ENCODE measurements at regions not wholly inside any gene's neighbourhood (a gene's known extent, or its start where the extent isn't known, plus 50 kb on each side); places are given as distances from the start of the nearest gene placed in this dataset.
"Not testable (repeated sequence)": the region's sequence is repeated elsewhere in the genome, so short reads cannot be mapped to it uniquely, and the experiment has no call there.

DNA sequence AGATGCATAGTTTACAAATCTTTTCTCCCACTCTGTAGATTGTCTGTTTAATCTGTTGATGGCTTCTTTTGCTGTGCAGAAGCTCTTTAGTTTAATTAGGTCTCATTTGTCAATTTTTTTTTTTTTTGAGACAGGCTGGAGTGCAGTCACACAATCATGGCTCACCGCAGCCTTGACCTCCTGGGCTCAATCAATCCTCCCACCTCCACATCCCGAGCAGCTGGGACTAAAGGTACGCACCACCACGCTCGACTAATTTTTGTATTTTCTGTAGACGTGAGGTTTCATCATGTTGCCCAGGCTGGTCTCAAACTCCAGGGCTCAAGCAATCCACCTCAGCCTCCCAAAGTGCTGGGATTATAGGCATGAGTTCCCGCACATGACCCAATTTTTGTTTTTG lies 1655.8 kb downstream of the REEP3 start:
- H3K27ac Mint-ChIP-seq = no peak overlapping the region

GRCh38 chr10:65183236-65183635 lies 1662.0 kb downstream of the REEP3 start:
- TF ChIP-seq, protein P1, sequence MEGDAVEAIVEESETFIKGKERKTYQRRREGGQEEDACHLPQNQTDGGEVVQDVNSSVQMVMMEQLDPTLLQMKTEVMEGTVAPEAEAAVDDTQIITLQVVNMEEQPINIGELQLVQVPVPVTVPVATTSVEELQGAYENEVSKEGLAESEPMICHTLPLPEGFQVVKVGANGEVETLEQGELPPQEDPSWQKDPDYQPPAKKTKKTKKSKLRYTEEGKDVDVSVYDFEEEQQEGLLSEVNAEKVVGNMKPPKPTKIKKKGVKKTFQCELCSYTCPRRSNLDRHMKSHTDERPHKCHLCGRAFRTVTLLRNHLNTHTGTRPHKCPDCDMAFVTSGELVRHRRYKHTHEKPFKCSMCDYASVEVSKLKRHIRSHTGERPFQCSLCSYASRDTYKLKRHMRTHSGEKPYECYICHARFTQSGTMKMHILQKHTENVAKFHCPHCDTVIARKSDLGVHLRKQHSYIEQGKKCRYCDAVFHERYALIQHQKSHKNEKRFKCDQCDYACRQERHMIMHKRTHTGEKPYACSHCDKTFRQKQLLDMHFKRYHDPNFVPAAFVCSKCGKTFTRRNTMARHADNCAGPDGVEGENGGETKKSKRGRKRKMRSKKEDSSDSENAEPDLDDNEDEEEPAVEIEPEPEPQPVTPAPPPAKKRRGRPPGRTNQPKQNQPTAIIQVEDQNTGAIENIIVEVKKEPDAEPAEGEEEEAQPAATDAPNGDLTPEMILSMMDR (IDR thresholded peaks at IDR 0.05; ENCODE audit: unreplicated experiment) = no peak
- Mint-ChIP-seq H3K4me3 (no peak overlapping the region), H3K27ac (no peak overlapping the region), H3K9me3 (peaks cover 30% of the 10 kb centered on the region), H3K4me1 (no peaks in the 10 kb centered on the region), H3K27me3 (ENCODE audit: low read depth) (no peaks in the 10 kb centered on the region), H3K36me3 (no peaks in the 10 kb centered on the region)
- no peak for DNase-seq (ENCODE audit: low spot score in 2 of 2, unreplicated experiment in 2 of 2)

More for the DNA sequence above, 1655.8 kb downstream of the REEP3 start:
- no peaks in the 10 kb centered on the region for H3K27me3 Mint-ChIP-seq (ENCODE audit: low read depth)
- TF ChIP-seq, protein P1 (IDR thresholded peaks at IDR 0.05; ENCODE audit: unreplicated experiment) = no peak
- peaks cover 46% of the 10 kb centered on the region for H3K9me3 Mint-ChIP-seq
- no peak for DNase-seq (ENCODE audit: low spot score in 2 of 2, unreplicated experiment in 2 of 2)
- H3K4me1 Mint-ChIP-seq = no peaks in the 10 kb centered on the region
- H3K4me3 Mint-ChIP-seq = no peak overlapping the region
- H3K36me3 Mint-ChIP-seq = no peaks in the 10 kb centered on the region

DNA sequence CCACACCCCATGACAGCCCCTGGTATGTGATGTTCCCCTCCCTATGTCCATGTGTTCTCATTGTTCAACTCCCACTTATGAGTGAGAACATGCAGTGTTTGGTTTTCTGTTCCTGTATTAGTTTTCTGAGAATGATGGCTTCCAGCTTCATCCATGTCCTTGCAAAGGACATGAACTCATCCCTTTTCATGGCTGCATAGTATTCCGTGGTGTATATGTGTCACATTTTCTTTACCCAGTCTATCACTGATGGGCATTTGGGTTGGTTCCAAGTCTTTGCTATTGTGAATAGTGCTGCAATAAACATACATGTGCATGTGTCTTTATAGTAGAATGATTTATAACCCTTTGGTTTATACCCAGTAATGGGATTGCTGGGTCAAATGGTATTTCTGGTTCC lies 1665.5 kb downstream of the REEP3 start:
- not testable (repeated sequence) for DNase-seq (ENCODE audit: low spot score in 2 of 2, unreplicated experiment in 2 of 2); H3K9me3 Mint-ChIP-seq; H3K27me3 Mint-ChIP-seq (ENCODE audit: low read depth); H3K36me3 Mint-ChIP-seq; H3K4me3 Mint-ChIP-seq; H3K4me1 Mint-ChIP-seq; H3K27ac Mint-ChIP-seq

DNA sequence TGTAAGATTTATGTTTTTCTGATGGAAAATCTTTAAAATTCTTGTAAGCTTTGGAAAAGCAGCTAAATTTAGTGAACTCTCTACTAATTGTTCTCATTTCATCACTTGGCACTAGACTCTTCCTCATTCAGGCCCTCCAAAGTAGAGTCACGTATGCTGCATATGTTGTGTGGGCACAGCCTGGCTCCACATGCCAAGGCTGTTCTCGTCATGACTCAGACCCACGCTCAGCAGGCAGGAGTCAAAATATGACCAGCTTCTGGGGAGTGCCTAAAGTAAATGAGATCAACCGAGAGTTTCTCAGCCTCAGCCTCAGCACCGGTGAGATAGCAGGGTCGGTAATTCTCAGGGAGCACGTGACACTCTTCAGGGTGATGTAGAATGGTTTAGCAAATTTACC lies 1672.9 kb downstream of the REEP3 start:
- Mint-ChIP-seq H3K27ac (no peak overlapping the region), H3K4me3 (no peak overlapping the region), H3K36me3 (no peaks in the 10 kb centered on the region), H3K4me1 (peaks cover 3% of the 10 kb centered on the region), H3K27me3 (ENCODE audit: low read depth) (no peaks in the 10 kb centered on the region), H3K9me3 (no peaks in the 10 kb centered on the region)
- DNase-seq (ENCODE audit: low spot score in 2 of 2, unreplicated experiment in 2 of 2) = no peak
- TF ChIP-seq, protein P1 (IDR thresholded peaks at IDR 0.05; ENCODE audit: unreplicated experiment) = no peak

DNA sequence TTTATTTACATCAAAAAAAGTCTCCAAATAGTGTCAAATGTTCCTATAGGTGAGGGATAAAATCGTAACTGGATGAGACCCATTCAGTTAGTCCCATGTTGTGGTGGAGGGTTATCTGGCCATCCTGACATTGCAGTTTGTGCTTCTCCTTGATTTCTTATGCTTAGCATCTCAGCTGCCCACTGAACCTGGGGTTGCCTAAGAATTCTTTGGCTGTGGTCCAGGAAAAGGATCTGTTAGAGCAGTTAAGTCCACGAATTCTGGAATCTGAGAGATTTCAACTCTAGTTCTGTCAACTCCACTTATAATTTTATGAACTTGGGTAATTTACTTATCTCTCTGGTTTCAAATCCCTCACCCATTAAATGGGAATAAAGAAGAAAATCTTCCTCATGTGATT lies 1673.4 kb downstream of the REEP3 start:
- Mint-ChIP-seq H3K4me1 (peaks cover 3% of the 10 kb centered on the region), H3K27me3 (ENCODE audit: low read depth) (no peaks in the 10 kb centered on the region), H3K27ac (no peak overlapping the region), H3K4me3 (no peak overlapping the region), H3K36me3 (no peaks in the 10 kb centered on the region), H3K9me3 (no peaks in the 10 kb centered on the region)
- no peak for DNase-seq (ENCODE audit: low spot score in 2 of 2, unreplicated experiment in 2 of 2)
- TF ChIP-seq, protein P1 (IDR thresholded peaks at IDR 0.05; ENCODE audit: unreplicated experiment) = no peak

GRCh38 chr10:65196111-65196510 lies 1674.9 kb downstream of the REEP3 start:
- TF ChIP-seq, protein P1 (IDR thresholded peaks at IDR 0.05; ENCODE audit: unreplicated experiment) = no peak
- Mint-ChIP-seq H3K4me3 (no peak overlapping the region), H3K27me3 (ENCODE audit: low read depth) (no peaks in the 10 kb centered on the region), H3K4me1 (peaks cover 3% of the 10 kb centered on the region), H3K36me3 (no peaks in the 10 kb centered on the region), H3K9me3 (no peaks in the 10 kb centered on the region), H3K27ac (no peak overlapping the region)
- no peak for DNase-seq (ENCODE audit: low spot score in 2 of 2, unreplicated experiment in 2 of 2)

Data from mesothelial cell of epicardium (in vitro differentiated cells).